Body of pancreas (tissue), 4 donors: ENCODE measurements at regions not wholly inside any gene's neighbourhood (a gene's known extent, or its start where the extent isn't known, plus 50 kb on each side); places are given as distances from the start of the nearest gene placed in this dataset.

Source experiments
- ATAC-seq: fragments of 150-250 bp; one replicate; pipeline ENCODE4 v1.9.1; 2016
- DNase-seq, 4 donors: peaks; one replicate each; pipeline ENCODE4 v3.0.0-alpha.2; 2019
- H3K27ac ChIP-seq, 4 donors: fragments of 200-600 bp; sonication (generic); 1 replicate in 3 of 4; 2 replicates in 1 of 4; pipeline versions ENCODE4 v1.5.1 to v1.6.1; 2016 to 2019; ENCODE audit warnings: mild to moderate bottlenecking in 1 of 4, mixed read lengths in 1 of 4, moderate library complexity in 1 of 4
- H3K27me3 ChIP-seq, 2 donors: fragments of 200-600 bp; sonication (generic); one replicate each; pipeline ENCODE4 v1.6.0; 2016; ENCODE audit warnings: mild to moderate bottlenecking in 1 of 2
- H3K36me3 ChIP-seq, 2 donors: fragments of 200-600 bp; sonication (generic); replicated peaks in 1 of 2; 2 replicates each; pipeline ENCODE4 v1.5.1; 2016; ENCODE audit warnings: low read depth in 2 of 2; ENCODE audit not compliant: insufficient read depth in 1 of 2
- H3K4me1 ChIP-seq: fragments of 200-600 bp; sonication (generic); one replicate; pipeline ENCODE4 v1.6.0; 2016
- H3K4me3 ChIP-seq, 2 donors: fragments of 200-600 bp; sonication (generic); 1 replicate in 1 of 2; 2 replicates in 1 of 2; pipeline ENCODE4 v1.5.1; 2016 to 2019
- H3K9me3 ChIP-seq, 3 donors: fragments of 200-600 bp; sonication (generic); 1 replicate in 2 of 3; 2 replicates in 1 of 3; pipeline ENCODE4 v1.5.1; 2016
- CTCF ChIP-seq, 7 experiments: fragments of 450-650 bp in 4 of 7; fragments of 200-600 bp in 3 of 7; sonication (generic) in 3 of 7; IDR thresholded peaks; one replicate each; pipeline ENCODE4 v1.5.1; 2016 to 2019; ENCODE audit warnings: antibody characterized with exemption in 7 of 7
- POLR2A ChIP-seq, 3 donors: fragments of 450-650 bp; IDR thresholded peaks; one replicate each; pipeline ENCODE4 v1.6.1; 2016; ENCODE audit warnings: antibody characterized with exemption in 3 of 3, mild to moderate bottlenecking in 2 of 3
- WGBS, 2 donors: methylation state at CpG; one replicate each; pipeline ENCODE4 v1.1.5; 2017; 5-methylcytosine and 5-hydroxymethylcytosine counted together
- intact Hi-C: fragments of 100-400 bp; cut with DNase I; formaldehyde crosslinking; loops from one replicate; pipeline ENCODE4 v1.15.1; 2023

GRCh38 chr3:13715961-13716360, 163.9 kb downstream of the WNT7A start:
- Histone ChIP-seq H3K36me3 (no peaks in the 10 kb centered on the region), H3K4me3 (no peak overlapping the region), H3K9me3 (no peaks in the 10 kb centered on the region), H3K27me3 (no peaks in the 10 kb centered on the region), H3K27ac (no peak overlapping the region), H3K4me1 (no peaks in the 10 kb centered on the region)
- WGBS, 2 donors: 87 to 88% methylated on average over 3 to 4 of the region's 4 CpGs
- DNase-seq (no peak), ATAC-seq (no peak)
- TF ChIP-seq POLR2A (IDR thresholded peaks at IDR 0.05): no peak
- TF ChIP-seq CTCF (IDR thresholded peaks at IDR 0.05): no peak
- intact Hi-C loops: no loop called here

GRCh38 chr3:13715167-13715954, 164.5 kb downstream of the WNT7A start:
- intact Hi-C loops: no loop called here
- DNase-seq (peak in 1 of 4 donors; percentile 2), ATAC-seq (no peak)
- TF ChIP-seq CTCF (IDR thresholded peaks at IDR 0.05) (no peak), POLR2A (IDR thresholded peaks at IDR 0.05) (no peak)
- Histone ChIP-seq H3K9me3 (no peaks in the 10 kb centered on the region), H3K27me3 (no peaks in the 10 kb centered on the region), H3K36me3 (no peaks in the 10 kb centered on the region), H3K4me1 (no peaks in the 10 kb centered on the region), H3K27ac (no peak overlapping the region), H3K4me3 (no peak overlapping the region)
- WGBS, 2 donors: 72 to 79% methylated on average over 4 of the region's 4 CpGs

- intact Hi-C loops: no loop called here
- ATAC-seq (no peak), DNase-seq (no peak)
- Histone ChIP-seq H3K9me3 (no peaks in the 10 kb centered on the region), H3K27ac (no peak overlapping the region), H3K36me3 (no peaks in the 10 kb centered on the region), H3K4me3 (no peak overlapping the region), H3K27me3 (no peaks in the 10 kb centered on the region), H3K4me1 (no peaks in the 10 kb centered on the region)
- WGBS, 2 donors: 86 to 90% methylated on average over 7 of the region's 7 CpGs
- TF ChIP-seq CTCF (IDR thresholded peaks at IDR 0.05) (no peak), POLR2A (IDR thresholded peaks at IDR 0.05) (no peak)
These were observed 165.5 kb downstream of the FBLN2 start for GRCh38 chr3:13714251-13714916.

- no peaks in the 10 kb centered on the region for H3K4me1 ChIP-seq
- DNase-seq: peak in 1 of 4 donors; percentile 5
- 75 to 76% methylated on average over 4 of the region's 4 CpGs for WGBS, 2 donors
- H3K9me3 ChIP-seq: no peaks in the 10 kb centered on the region
- ATAC-seq: no peak
- no peaks in the 10 kb centered on the region for H3K27me3 ChIP-seq
- H3K36me3 ChIP-seq: no peaks in the 10 kb centered on the region
- intact Hi-C loops: no loop called here
- no peak overlapping the region for H3K27ac ChIP-seq
- TF ChIP-seq POLR2A (IDR thresholded peaks at IDR 0.05): no peak
- no peak for TF ChIP-seq CTCF (IDR thresholded peaks at IDR 0.05)
- no peak overlapping the region for H3K4me3 ChIP-seq
These were observed 164.5 kb downstream of the FBLN2 start for GRCh38 chr3:13713396-13713795.
